Naive thymus-derived CD4-positive, alpha-beta T cell (primary cell): ENCODE measurements at regions not wholly inside any gene's neighbourhood (a gene's known extent, or its start where the extent isn't known, plus 50 kb on each side); places are given as distances from the start of the nearest gene placed in this dataset.

Source experiments
- ATAC-seq: fragments of 150-1000 bp; cut with Tn5 transposase; 2 replicates; pipeline ENCODE4 v1.10.0; 2021; ENCODE audit warnings: mild to moderate bottlenecking, moderate library complexity
- CTCF ChIA-PET: fragments of 350-600 bp; sonication (Branson Sonifier 250); formaldehyde crosslinking; loops from one replicate; lab custom pipeline; 2021; ENCODE audit warnings: antibody characterized with exemption; lab: Charles Lee
- POLR2A ChIA-PET: fragments of 350-600 bp; sonication (Branson Sonifier 250); formaldehyde crosslinking; loops from one replicate; lab custom pipeline; 2021; ENCODE audit warnings: antibody characterized with exemption, inconsistent platforms; lab: Charles Lee
- DNase-seq, 9 donors: peaks; one replicate each; pipeline versions ENCODE4 v3.0.0 to v3.0.0-alpha.2; 2020 to 2022; ENCODE audit warnings: mixed read lengths in 1 of 9
- H3K27ac ChIP-seq: one replicate; pipeline ENCODE4 v1.7.0; 2013; ENCODE audit warnings: mild to moderate bottlenecking, low read depth, low read length, moderate library complexity
- H3K27me3 ChIP-seq, 2 donors: one replicate each; pipeline ENCODE4 v1.7.0; 2013; ENCODE audit warnings: low read length in 2 of 2, mild to moderate bottlenecking in 2 of 2, moderate library complexity in 2 of 2; ENCODE audit not compliant: control insufficient read depth in 2 of 2, insufficient read depth in 2 of 2
- H3K36me3 ChIP-seq, 3 experiments: 1 replicate in 2 of 3; 2 replicates in 1 of 3; pipeline ENCODE4 v1.7.0; 2013; ENCODE audit warnings: low read length in 3 of 3, mild to moderate bottlenecking in 3 of 3, moderate library complexity in 1 of 3; ENCODE audit not compliant: insufficient read depth in 3 of 3, control insufficient read depth in 2 of 3
- H3K4me1 ChIP-seq, 2 donors: one replicate each; pipeline ENCODE4 v1.7.0; 2013; ENCODE audit warnings: low read length in 2 of 2, mild to moderate bottlenecking in 2 of 2, moderate library complexity in 1 of 2; ENCODE audit not compliant: control insufficient read depth in 2 of 2, insufficient read depth in 2 of 2
- H3K4me3 ChIP-seq: 2 replicates; pipeline ENCODE4 v1.7.0; 2013; ENCODE audit warnings: mild to moderate bottlenecking, low read length
- H3K9me3 ChIP-seq, 3 experiments: 1 replicate in 2 of 3; 2 replicates in 1 of 3; pipeline ENCODE4 v1.7.0; 2013; ENCODE audit warnings: low read length in 3 of 3; ENCODE audit not compliant: control insufficient read depth in 2 of 3
- H3K27ac Mint-ChIP-seq, 9 donors: one replicate each; pipeline ENCODE4 v1.8.0; 2020 to 2022; ENCODE audit warnings: mixed read lengths in 9 of 9, mild to moderate bottlenecking in 8 of 9, moderate library complexity in 5 of 9, inconsistent platforms in 2 of 9
- H3K27me3 Mint-ChIP-seq, 5 donors: one replicate each; pipeline ENCODE4 v1.8.0; 2021 to 2022; ENCODE audit warnings: mixed read lengths in 5 of 5, mild to moderate bottlenecking in 1 of 5
- H3K36me3 Mint-ChIP-seq, 5 donors: one replicate each; pipeline ENCODE4 v1.8.0; 2020 to 2022; ENCODE audit warnings: mixed read lengths in 5 of 5, mild to moderate bottlenecking in 3 of 5, inconsistent platforms in 1 of 5
- H3K4me1 Mint-ChIP-seq, 7 donors: one replicate each; pipeline ENCODE4 v1.8.0; 2020 to 2022; ENCODE audit warnings: mixed read lengths in 7 of 7, mild to moderate bottlenecking in 3 of 7, inconsistent platforms in 1 of 7
- H3K4me3 Mint-ChIP-seq, 10 donors: one replicate each; pipeline ENCODE4 v1.8.0; 2020 to 2022; ENCODE audit warnings: mild to moderate bottlenecking in 10 of 10, mixed read lengths in 10 of 10, moderate library complexity in 6 of 10, inconsistent platforms in 2 of 10
- H3K9me3 Mint-ChIP-seq, 11 donors: one replicate each; pipeline ENCODE4 v1.8.0; 2020 to 2022; ENCODE audit warnings: mixed read lengths in 11 of 11, mild to moderate bottlenecking in 4 of 11, inconsistent platforms in 1 of 11, moderate library complexity in 1 of 11
- intact Hi-C, 2 donors: fragments of 100-400 bp; cut with micrococcal nuclease; formaldehyde crosslinking; loops; one replicate each; pipeline ENCODE4 v1.15.1; 2023

- ATAC-seq (no peak), DNase-seq (no peak)
- H3K4me3 Mint-ChIP-seq: no peak overlapping the region
- no peak overlapping the region for H3K27ac ChIP-seq
- ChIA-PET CTCF (no interaction called here), POLR2A (no interaction called here)
- H3K4me1 Mint-ChIP-seq: no peaks in the 10 kb centered on the region
- H3K27ac Mint-ChIP-seq: no peak overlapping the region
- no peaks in the 10 kb centered on the region for H3K9me3 ChIP-seq
- no peaks in the 10 kb centered on the region for H3K27me3 ChIP-seq
- no peaks in the 10 kb centered on the region for H3K36me3 ChIP-seq
- intact Hi-C loops: no loop called here
- H3K27me3 Mint-ChIP-seq: peaks cover 21 to 44% (median 27%) of the 10 kb centered on the region in 5 donors
- no peaks in the 10 kb centered on the region for H3K36me3 Mint-ChIP-seq
- peaks cover 0 to 4% (median 0%) of the 10 kb centered on the region in 11 donors for H3K9me3 Mint-ChIP-seq
- H3K4me3 ChIP-seq: no peak overlapping the region
- H3K4me1 ChIP-seq: no peaks in the 10 kb centered on the region
These were observed 261.2 kb downstream of the BMP7 start for GRCh38 chr20:57004951-57005933.

- peaks cover 21 to 54% (median 35%) of the 10 kb centered on the region in 5 donors for H3K27me3 Mint-ChIP-seq
- H3K4me3 ChIP-seq: no peak overlapping the region
- no peak overlapping the region for H3K27ac Mint-ChIP-seq
- intact Hi-C loops: no loop called here
- ATAC-seq: no peak
- no peaks in the 10 kb centered on the region for H3K4me1 ChIP-seq
- H3K36me3 ChIP-seq: no peaks in the 10 kb centered on the region
- H3K9me3 Mint-ChIP-seq: peaks cover 0 to 4% (median 0%) of the 10 kb centered on the region in 11 donors
- no peak overlapping the region for H3K27ac ChIP-seq
- ChIA-PET POLR2A (no interaction called here), CTCF (interaction anchor here (0.7 kb wide), 1 partner anchor 36 kb away, joined by 4 read pairs; no protein-coding TSS in a partner anchor)
- no peak for DNase-seq
- H3K4me3 Mint-ChIP-seq: no peak overlapping the region
- no peaks in the 10 kb centered on the region for H3K27me3 ChIP-seq
- H3K9me3 ChIP-seq: no peaks in the 10 kb centered on the region
- H3K36me3 Mint-ChIP-seq: no peaks in the 10 kb centered on the region
- no peaks in the 10 kb centered on the region for H3K4me1 Mint-ChIP-seq
These were observed 259.9 kb downstream of the BMP7 start for GRCh38 chr20:57006411-57007170.

GRCh38 chr20:57007171-57007540 lies 259.3 kb downstream of the BMP7 start:
- Histone ChIP-seq H3K4me3 (no peak overlapping the region), H3K27ac (no peak overlapping the region), H3K27me3 (no peaks in the 10 kb centered on the region), H3K36me3 (no peaks in the 10 kb centered on the region), H3K4me1 (no peaks in the 10 kb centered on the region), H3K9me3 (no peaks in the 10 kb centered on the region)
- ATAC-seq: no peak
- Mint-ChIP-seq H3K4me3 (no peak overlapping the region), H3K36me3 (no peaks in the 10 kb centered on the region), H3K4me1 (no peaks in the 10 kb centered on the region), H3K27ac (no peak overlapping the region), H3K27me3 (peaks cover 21 to 54% (median 35%) of the 10 kb centered on the region in 5 donors), H3K9me3 (peaks cover 0 to 4% (median 0%) of the 10 kb centered on the region in 11 donors)
- intact Hi-C loops: no loop called here
- DNase-seq: no peak
- ChIA-PET CTCF (no interaction called here), POLR2A (no interaction called here)

GRCh38 chr20:57008217-57008616 lies 258.2 kb downstream of the BMP7 start:
- H3K36me3 Mint-ChIP-seq: peaks cover 0 to 4% (median 0%) of the 10 kb centered on the region in 5 donors
- no peak overlapping the region for H3K27ac Mint-ChIP-seq
- no peak overlapping the region for H3K4me3 Mint-ChIP-seq
- no peak overlapping the region for H3K27ac ChIP-seq
- no peak for DNase-seq
- intact Hi-C loops: no loop called here
- H3K9me3 ChIP-seq: no peaks in the 10 kb centered on the region
- no peak overlapping the region for H3K4me3 ChIP-seq
- CTCF ChIA-PET: no interaction called here
- no peak for ATAC-seq
- no peaks in the 10 kb centered on the region for H3K4me1 ChIP-seq
- no peaks in the 10 kb centered on the region for H3K4me1 Mint-ChIP-seq
- POLR2A ChIA-PET: no interaction called here
- H3K27me3 Mint-ChIP-seq: peaks cover 27 to 62% (median 43%) of the 10 kb centered on the region in 5 donors
- H3K36me3 ChIP-seq: no peaks in the 10 kb centered on the region
- H3K9me3 Mint-ChIP-seq: peaks cover 0 to 4% (median 0%) of the 10 kb centered on the region in 11 donors
- no peaks in the 10 kb centered on the region for H3K27me3 ChIP-seq

GRCh38 chr20:57009355-57009754 lies 257.1 kb downstream of the BMP7 start:
- H3K36me3 ChIP-seq: no peaks in the 10 kb centered on the region
- Mint-ChIP-seq H3K27ac (no peak overlapping the region), H3K36me3 (peaks cover 0 to 4% (median 0%) of the 10 kb centered on the region in 5 donors), H3K4me3 (no peak overlapping the region), H3K4me1 (peaks cover 0 to 4% (median 0%) of the 10 kb centered on the region in 7 donors), H3K9me3 (peaks cover 0 to 4% (median 0%) of the 10 kb centered on the region in 11 donors), H3K27me3 (peaks cover 34 to 65% (median 43%) of the 10 kb centered on the region in 5 donors)
- ChIA-PET POLR2A (no interaction called here), CTCF (no interaction called here)
- H3K4me3 ChIP-seq: no peak overlapping the region
- no peaks in the 10 kb centered on the region for H3K27me3 ChIP-seq
- DNase-seq (no peak), ATAC-seq (no peak)
- intact Hi-C loops: no loop called here
- H3K4me1 ChIP-seq: no peaks in the 10 kb centered on the region
- H3K9me3 ChIP-seq: no peaks in the 10 kb centered on the region
- H3K27ac ChIP-seq: no peak overlapping the region

- H3K4me1 ChIP-seq: no peaks in the 10 kb centered on the region
- H3K27me3 ChIP-seq: no peaks in the 10 kb centered on the region
- Mint-ChIP-seq H3K27ac (no peak overlapping the region), H3K4me1 (peaks cover 0 to 4% (median 0%) of the 10 kb centered on the region in 7 donors), H3K27me3 (peaks cover 38 to 68% (median 44%) of the 10 kb centered on the region in 5 donors), H3K36me3 (peaks cover 0 to 4% (median 0%) of the 10 kb centered on the region in 5 donors), H3K9me3 (peaks cover 0 to 4% (median 0%) of the 10 kb centered on the region in 11 donors), H3K4me3 (no peak overlapping the region)
- CTCF ChIA-PET: no interaction called here
- H3K27ac ChIP-seq: no peak overlapping the region
- no peaks in the 10 kb centered on the region for H3K9me3 ChIP-seq
- no peaks in the 10 kb centered on the region for H3K36me3 ChIP-seq
- intact Hi-C loops: no loop called here
- ATAC-seq: no peak
- POLR2A ChIA-PET: no interaction called here
- no peak for DNase-seq
- H3K4me3 ChIP-seq: no peak overlapping the region
These were observed 256.7 kb downstream of the BMP7 start for GRCh38 chr20:57009775-57010174.
